Anterior cingulate cortex (tissue), 58 donors: ENCODE measurements at regions not wholly inside any gene's neighbourhood (a gene's known extent, or its start where the extent isn't known, plus 50 kb on each side); places are given as distances from the start of the nearest gene placed in this dataset.

Experiments used
- DNase-seq, 58 donors: peaks; one replicate each; lab custom pipeline; 2025; lab: John Stamatoyannopoulos, UW

DNA sequence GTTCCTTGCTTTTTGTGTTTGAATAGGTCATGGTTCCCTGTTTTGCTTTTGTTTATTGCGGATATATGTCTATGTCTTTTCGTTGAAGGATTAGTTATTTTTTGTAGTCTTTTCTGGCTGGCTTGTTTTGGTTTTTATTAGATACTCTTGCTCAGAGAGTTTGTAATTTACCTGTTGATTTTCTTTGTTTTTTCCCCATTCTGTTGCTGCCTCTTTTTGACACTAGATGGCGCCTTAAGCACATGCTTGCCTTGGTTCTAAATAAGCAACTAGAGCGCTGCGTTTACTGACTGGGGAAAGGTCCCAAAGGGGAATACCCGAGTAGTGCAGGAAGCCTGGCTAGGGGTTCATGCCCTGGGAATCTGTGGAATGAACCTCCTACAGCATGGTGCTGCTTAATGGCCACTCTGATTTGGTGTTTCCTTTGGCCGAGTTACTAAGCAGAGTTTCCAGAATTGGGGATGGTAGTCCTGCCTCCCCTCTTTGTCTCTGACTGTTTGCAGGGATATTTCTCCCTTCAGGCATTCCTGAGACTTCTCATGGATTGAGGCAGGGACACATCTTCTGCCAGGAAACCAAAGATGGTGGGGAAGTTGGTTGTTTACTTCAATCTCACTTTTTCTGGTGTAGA is 143.2 kb downstream of the PTPRU start:
- no peak for DNase-seq
